Activated naive CD4-positive, alpha-beta T cell treated with anti-CD3 and anti-CD28 coated beads for 36 hours (primary cell): ENCODE measurements at regions not wholly inside any gene's neighbourhood (a gene's known extent, or its start where the extent isn't known, plus 50 kb on each side); places are given as distances from the start of the nearest gene placed in this dataset. TPM values are rescaled to one million over a fixed set of nuclear protein-coding genes. Genes with fewer than 3 reads are reported as not detected.

ENCODE experiments used
- microRNA-seq: library from miRNA; unstranded; fragments of <30 nt; microRNA quantifications from one replicate; pipeline ENCODE4 v1.2.0, GENCODE V29; 2022; ENCODE audit warnings: borderline microRNAs expressed, borderline replicate concordance

Small RNA genes lying in the stretch of these regions (microRNA-seq; reads per million reads assigned to microRNA genes)
- gene MIR6089: not detected
